Common myeloid progenitor, CD34-positive (primary cell): ENCODE measurements at regions not wholly inside any gene's neighbourhood (a gene's known extent, or its start where the extent isn't known, plus 50 kb on each side); places are given as distances from the start of the nearest gene placed in this dataset.
"Not testable (repeated sequence)": the region's sequence is repeated elsewhere in the genome, so short reads cannot be mapped to it uniquely, and the experiment has no call there.

ENCODE experiments used
- CTCF ChIA-PET: fragments of 350-600 bp; sonication (Branson Sonifier 250); formaldehyde crosslinking; loops from one replicate; lab custom pipeline; 2021; ENCODE audit warnings: antibody characterized with exemption; lab: Charles Lee
- POLR2A ChIA-PET: fragments of 350-600 bp; sonication (Branson Sonifier 250); formaldehyde crosslinking; loops from one replicate; lab custom pipeline; 2021; ENCODE audit warnings: antibody characterized with exemption; lab: Charles Lee
- DNase-seq, 3 donors: peaks; one replicate each; pipeline versions ENCODE4 v3.0.0 to v3.0.0-alpha.2; 2013
- H3K27ac ChIP-seq, 2 experiments: 1 replicate in 1 of 2; 2 replicates in 1 of 2; pipeline ENCODE4 v1.7.0; 2013; ENCODE audit warnings: inconsistent platforms in 2 of 2, low read length in 2 of 2, mild to moderate bottlenecking in 2 of 2, low read depth in 1 of 2, moderate library complexity in 1 of 2; ENCODE audit not compliant: severe bottlenecking in 2 of 2, insufficient read depth in 1 of 2, poor library complexity in 1 of 2
- H3K27me3 ChIP-seq, 5 experiments: replicated peaks in 2 of 5; 1 replicate in 3 of 5; 2 replicates in 2 of 5; pipeline versions ENCODE4 v1.6.1 to v1.7.0; 2013; ENCODE audit warnings: low read length in 4 of 5, mild to moderate bottlenecking in 2 of 5, moderate library complexity in 2 of 5, inconsistent platforms in 1 of 5; ENCODE audit not compliant: insufficient read depth in 5 of 5, control insufficient read depth in 4 of 5
- H3K36me3 ChIP-seq, 4 experiments: 1 replicate in 2 of 4; 2 replicates in 2 of 4; pipeline versions ENCODE4 v1.6.1 to v1.7.0; 2013; ENCODE audit warnings: low read length in 3 of 4, control low read depth in 1 of 4, mild to moderate bottlenecking in 1 of 4; ENCODE audit not compliant: control insufficient read depth in 4 of 4, insufficient read depth in 4 of 4
- H3K4me1 ChIP-seq, 4 experiments: 1 replicate in 3 of 4; 2 replicates in 1 of 4; pipeline versions ENCODE4 v1.6.1 to v1.7.1; 2013; ENCODE audit warnings: low read length in 3 of 4, mild to moderate bottlenecking in 3 of 4, control low read depth in 1 of 4, inconsistent platforms in 1 of 4, moderate library complexity in 1 of 4; ENCODE audit not compliant: control insufficient read depth in 4 of 4, insufficient read depth in 4 of 4; ENCODE audit errors: control extremely low read depth in 1 of 4
- H3K4me3 ChIP-seq, 7 experiments: 1 replicate in 4 of 7; 2 replicates in 3 of 7; pipeline versions ENCODE4 v1.5.1 to v1.7.0; 2013; ENCODE audit warnings: mild to moderate bottlenecking in 7 of 7, low read length in 6 of 7, moderate library complexity in 6 of 7, inconsistent platforms in 2 of 7, low read depth in 2 of 7, control low read depth in 1 of 7; ENCODE audit not compliant: insufficient read depth in 4 of 7, control insufficient read depth in 1 of 7; ENCODE audit errors: extremely low read depth in 1 of 7
- H3K9me3 ChIP-seq, 5 experiments: 1 replicate in 4 of 5; 2 replicates in 1 of 5; pipeline versions ENCODE4 v1.6.1 to v1.7.1; 2013; ENCODE audit warnings: low read length in 4 of 5, mild to moderate bottlenecking in 2 of 5, inconsistent platforms in 1 of 5, low read depth in 1 of 5, moderate library complexity in 1 of 5; ENCODE audit not compliant: control insufficient read depth in 4 of 5, insufficient read depth in 2 of 5; ENCODE audit errors: control extremely low read depth in 1 of 5
- WGBS: methylation state at CpG from one replicate; pipeline ENCODE4 v1.1.5; 2013; ENCODE audit not compliant: insufficient coverage; 5-methylcytosine and 5-hydroxymethylcytosine counted together

GRCh38 chr6:150783813-150784212 lies 81.7 kb upstream of the MTHFD1L start:
- 100% methylated on average over 1 of the region's 2 CpGs for WGBS
- Histone ChIP-seq H3K36me3 (no peaks in the 10 kb centered on the region), H3K4me3 (no peak overlapping the region), H3K27me3 (no peaks in the 10 kb centered on the region), H3K4me1 (no peaks in the 10 kb centered on the region), H3K27ac (no peak overlapping the region), H3K9me3 (peaks cover 0 to 2% (median 0%) of the 10 kb centered on the region in 5 experiments)
- DNase-seq, result no peak
- ChIA-PET POLR2A (no interaction called here), CTCF (no interaction called here)

GRCh38 chr6:150787429-150787828 lies 78.1 kb upstream of the MTHFD1L start:
- Histone ChIP-seq H3K4me3 (no peak overlapping the region), H3K36me3 (no peaks in the 10 kb centered on the region)
- POLR2A ChIA-PET, result no interaction called here

DNA sequence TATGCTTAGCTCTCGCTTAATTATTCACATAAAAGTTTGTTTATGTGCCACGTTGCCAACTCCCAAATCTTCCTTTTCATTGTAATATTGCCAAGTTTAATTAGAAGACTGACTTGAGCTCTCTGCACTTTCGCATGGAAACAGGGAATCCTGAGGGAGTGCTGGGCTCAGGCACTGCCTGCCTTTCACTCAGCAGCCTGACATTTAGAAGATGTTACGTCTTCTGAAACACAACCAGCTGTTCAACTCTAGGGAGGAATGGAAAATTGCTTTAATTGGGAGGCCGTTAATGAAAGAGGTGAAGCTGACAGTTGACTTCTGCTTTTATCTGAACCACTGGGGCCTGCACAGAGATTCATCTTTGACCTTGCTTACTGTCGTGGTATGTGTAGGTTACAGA lies 77.4 kb upstream of the MTHFD1L start:
- Histone ChIP-seq H3K4me3 (no peak overlapping the region), H3K27me3 (no peaks in the 10 kb centered on the region), H3K4me1 (no peaks in the 10 kb centered on the region), H3K9me3 (peaks cover 0 to 2% (median 0%) of the 10 kb centered on the region in 5 experiments), H3K27ac (no peak overlapping the region), H3K36me3 (no peaks in the 10 kb centered on the region)
- no peak for DNase-seq
- POLR2A ChIA-PET, result no interaction called here
- 93% methylated on average over 5 of the region's 6 CpGs for whole genome bisulfite sequencing
- CTCF ChIA-PET, result interaction anchor here (1.6 kb wide), 1 partner anchor 29 kb away, joined by 3 read pairs; no protein-coding TSS in a partner anchor

More at GRCh38 chr6:150787429-150787828, 78.1 kb upstream of the MTHFD1L start:
- H3K4me1 ChIP-seq, result no peaks in the 10 kb centered on the region
- CTCF ChIA-PET, result interaction anchor here (1.6 kb wide), 1 partner anchor 29 kb away, joined by 3 read pairs; no protein-coding TSS in a partner anchor
- H3K9me3 ChIP-seq, result peaks cover 0 to 2% (median 0%) of the 10 kb centered on the region in 5 experiments
- 91% methylated on average over 7 of the region's 7 CpGs for WGBS
- DNase-seq, result no peak
- H3K27me3 ChIP-seq, result no peaks in the 10 kb centered on the region
- no peak overlapping the region for H3K27ac ChIP-seq

GRCh38 chr6:150789906-150790305 lies 75.6 kb upstream of the MTHFD1L start:
- DNase-seq, H3K27ac ChIP-seq: not testable (repeated sequence)
- 100% methylated on average over 4 of the region's 6 CpGs for WGBS

DNA sequence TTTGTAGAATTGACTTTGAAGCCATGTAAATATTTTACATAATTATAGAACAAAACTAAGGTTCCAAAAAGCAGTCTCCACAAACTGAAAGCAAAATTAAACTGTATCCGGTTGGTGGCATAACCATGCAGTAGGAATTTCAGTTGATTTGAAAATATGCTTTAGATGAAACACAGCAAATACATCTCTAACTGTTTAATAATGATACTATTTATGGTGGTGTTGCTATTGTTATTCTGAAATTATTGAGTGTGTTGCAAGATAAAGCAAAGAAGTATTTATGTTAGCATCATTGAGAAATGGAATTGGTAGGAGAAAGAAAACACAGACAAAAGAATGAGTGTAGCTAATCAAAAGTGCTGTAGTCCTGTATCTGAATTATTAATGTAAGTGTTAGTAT lies 73.8 kb upstream of the MTHFD1L start:
- H3K36me3 ChIP-seq, result no peaks in the 10 kb centered on the region
- ChIA-PET POLR2A (no interaction called here), CTCF (no interaction called here)
- no peak for DNase-seq
- H3K27ac ChIP-seq, result no peak overlapping the region
- no peak overlapping the region for H3K4me3 ChIP-seq
- no peaks in the 10 kb centered on the region for H3K27me3 ChIP-seq
- no CpG with 5 or more reads among the region's 1 CpG for WGBS
- H3K4me1 ChIP-seq, result no peaks in the 10 kb centered on the region
- no peaks in the 10 kb centered on the region for H3K9me3 ChIP-seq

More at GRCh38 chr6:150789906-150790305, 75.6 kb upstream of the MTHFD1L start:
- POLR2A ChIA-PET, CTCF ChIA-PET, H3K4me3 ChIP-seq, H3K9me3 ChIP-seq, H3K27me3 ChIP-seq, H3K4me1 ChIP-seq, H3K36me3 ChIP-seq: not testable (repeated sequence)

- DNase-seq, result no peak
- Histone ChIP-seq H3K27ac (no peak overlapping the region), H3K9me3 (no peaks in the 10 kb centered on the region), H3K36me3 (no peaks in the 10 kb centered on the region), H3K4me1 (no peaks in the 10 kb centered on the region), H3K27me3 (no peaks in the 10 kb centered on the region), H3K4me3 (no peak overlapping the region)
- ChIA-PET CTCF (interaction anchor here (1.0 to 1.4 kb wide), 2 partner anchors 19 to 379 kb away, joined by 3 read pairs; no protein-coding TSS in a partner anchor), POLR2A (no interaction called here)
- 100% methylated on average over 1 of the region's 1 CpG for WGBS
Measured at GRCh38 chr6:150797949-150798348, 67.6 kb upstream of the MTHFD1L start.

DNA sequence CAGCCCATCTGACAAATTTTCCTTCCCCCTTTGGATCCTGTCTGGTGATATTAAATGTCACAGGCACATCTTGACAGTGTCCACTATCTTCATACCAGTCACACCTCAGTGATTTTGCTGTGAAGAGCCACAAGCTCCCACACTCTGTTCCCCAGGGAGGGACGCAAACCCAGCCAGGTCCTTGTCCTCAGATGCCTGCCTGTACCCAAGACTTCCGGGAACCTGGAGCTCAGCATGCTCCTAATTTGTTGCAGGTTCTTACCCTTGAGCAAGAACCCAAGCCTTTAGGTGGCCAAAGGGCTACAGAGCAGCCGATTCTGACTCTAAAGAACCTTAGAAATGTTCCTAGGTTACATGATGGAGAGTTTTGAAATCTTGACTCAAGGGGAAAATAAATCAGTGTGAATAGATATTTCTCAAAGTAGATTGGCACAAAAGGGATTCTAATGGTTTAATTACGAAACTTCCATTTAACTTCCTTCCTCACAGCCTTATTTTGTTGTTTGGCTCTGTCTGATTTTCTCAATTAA lies 66.2 kb upstream of the MTHFD1L start:
- H3K27ac ChIP-seq, result no peak overlapping the region
- H3K36me3 ChIP-seq, result no peaks in the 10 kb centered on the region
- H3K9me3 ChIP-seq, result no peaks in the 10 kb centered on the region
- DNase-seq, result no peak
- POLR2A ChIA-PET, result no interaction called here
- no peaks in the 10 kb centered on the region for H3K27me3 ChIP-seq
- H3K4me3 ChIP-seq, result no peak overlapping the region
- CTCF ChIA-PET, result no interaction called here
- H3K4me1 ChIP-seq, result no peaks in the 10 kb centered on the region
- 96% methylated on average over 3 of the region's 4 CpGs for WGBS
